Pancreas (tissue), 10 donors: ENCODE measurements at regions not wholly inside any gene's neighbourhood (a gene's known extent, or its start where the extent isn't known, plus 50 kb on each side); places are given as distances from the start of the nearest gene placed in this dataset.
A peak's percentile ranks its signal among the peaks of the same experiment; 100 is the strongest.

Source experiments
- ATAC-seq, 4 donors: fragments of 200-7000 bp; cut with Tn5 transposase; one replicate each; pipeline versions ENCODE4 v1.8.0 to v1.9.1; 2020; ENCODE audit warnings: mild to moderate bottlenecking in 4 of 4, moderate library complexity in 4 of 4
- DNase-seq, 6 donors: peaks; one replicate each; pipeline ENCODE4 v3.0.0-alpha.2; 2020
- FAIRE-seq: peaks from 2 replicates; lab custom pipeline; 2012; peaks lifted over from hg19 to GRCh38; lab: Jason Lieb, UNC
- H3K27ac ChIP-seq, 4 donors: fragments of 200-600 bp; sonication (generic); 1 replicate in 3 of 4; 2 replicates in 1 of 4; pipeline versions ENCODE4 v1.5.0 to v1.8.0; 2020
- H3K27me3 ChIP-seq, 4 donors: fragments of 200-600 bp; one replicate each; pipeline ENCODE4 v1.8.0; 2021
- H3K36me3 ChIP-seq, 3 donors: fragments of 200-600 bp; sonication (generic) in 1 of 3; one replicate each; pipeline versions ENCODE4 v1.5.0 to v1.8.0; 2020 to 2021
- H3K4me1 ChIP-seq, 3 donors: fragments of 200-600 bp; one replicate each; pipeline ENCODE4 v1.8.0; 2021
- H3K4me3 ChIP-seq, 4 donors: fragments of 200-600 bp; sonication (generic) in 2 of 4; one replicate each; pipeline versions ENCODE4 v1.5.0 to v1.8.0; 2020 to 2021
- H3K9me3 ChIP-seq, 4 donors: fragments of 200-600 bp; one replicate each; pipeline ENCODE4 v1.8.0; 2021
- CTCF ChIP-seq, 4 donors: fragments of 200-600 bp; sonication (generic) in 3 of 4; IDR thresholded peaks; one replicate each; pipeline versions ENCODE4 v1.5.0 to v1.8.0; 2021; ENCODE audit warnings: antibody characterized with exemption in 4 of 4
- WGBS, 2 donors: extraction: QIAGEN DNeasy Blood & Tissue Kit; methylation state at CpG; one replicate each; pipeline ENCODE4 v1.1.7; 2013; 5-methylcytosine and 5-hydroxymethylcytosine counted together
- intact Hi-C, 3 donors: fragments of 100-400 bp; cut with DNase I; formaldehyde crosslinking; loops; one replicate each; pipeline versions ENCODE4 v1.11.1 to v1.14.2; 2022
- donor health status: healthy with polysubstance abuse.
- donor health status: DM: no; HTN: no; CAD: no; lungs with moderate emphysema.
- donor health status: DM: no; HTN: no; CAD: no.
- donor health status: control.
- donor health status: control.
- donor health status: Bipolar disorder and iron deficiency.
- donor health status: DM: yes; HTN: yes; CAD: no.
- donor health status: DM: no; HTN: no; CAD: no.
- donor health status: DM: no; HTN: no; CAD: no.
- donor health status: DM: yes; HTN: yes; CAD: no.

GRCh38 chr7:87000344-87000743 lies 59.1 kb downstream of the ELAPOR2 start:
- no peaks in the 10 kb centered on the region for H3K36me3 ChIP-seq
- FAIRE-seq = no peak
- intact Hi-C loops = no loop called here
- H3K4me1 ChIP-seq = no peaks in the 10 kb centered on the region
- no peaks in the 10 kb centered on the region for H3K27me3 ChIP-seq
- WGBS, 2 donors = 50 to 51% methylated on average over 1 of the region's 1 CpG
- H3K9me3 ChIP-seq = no peaks in the 10 kb centered on the region
- TF ChIP-seq CTCF (IDR thresholded peaks at IDR 0.05) = no peak
- peak in 1 of 4 donors; percentile 41 for ATAC-seq
- no peak for DNase-seq
- no peak overlapping the region for H3K27ac ChIP-seq
- H3K4me3 ChIP-seq = no peak overlapping the region

- no peaks in the 10 kb centered on the region for H3K9me3 ChIP-seq
- no peaks in the 10 kb centered on the region for H3K36me3 ChIP-seq
- WGBS, 2 donors = 50 to 54% methylated on average over 2 of the region's 2 CpGs
- H3K4me1 ChIP-seq = no peaks in the 10 kb centered on the region
- H3K4me3 ChIP-seq = no peak overlapping the region
- no peak overlapping the region for H3K27ac ChIP-seq
- H3K27me3 ChIP-seq = no peaks in the 10 kb centered on the region
- TF ChIP-seq CTCF (IDR thresholded peaks at IDR 0.05) = no peak
- no peak for ATAC-seq
- intact Hi-C loops = no loop called here
- no peak for DNase-seq
- FAIRE-seq = no peak
Measured at GRCh38 chr7:86999750-87000149, 59.7 kb downstream of the ELAPOR2 start.

- intact Hi-C loops = no loop called here
- no peak for TF ChIP-seq CTCF (IDR thresholded peaks at IDR 0.05)
- H3K9me3 ChIP-seq = no peaks in the 10 kb centered on the region
- H3K27ac ChIP-seq = no peak overlapping the region
- no peak for FAIRE-seq
- no peaks in the 10 kb centered on the region for H3K36me3 ChIP-seq
- no peak for ATAC-seq
- no peak for DNase-seq
- H3K4me3 ChIP-seq = no peak overlapping the region
- 65 to 72% methylated on average over 1 of the region's 1 CpG for WGBS, 2 donors
- peaks cover 0 to 6% (median 0%) of the 10 kb centered on the region in 3 donors for H3K4me1 ChIP-seq
- H3K27me3 ChIP-seq = no peaks in the 10 kb centered on the region
Measured at GRCh38 chr7:86995814-86996213, 63.6 kb downstream of the ELAPOR2 start.

- WGBS, 2 donors = 71 to 76% methylated on average over 6 of the region's 6 CpGs
- H3K9me3 ChIP-seq = no peaks in the 10 kb centered on the region
- TF ChIP-seq CTCF (IDR thresholded peaks at IDR 0.05) = no peak
- peaks cover 0 to 6% (median 0%) of the 10 kb centered on the region in 3 donors for H3K4me1 ChIP-seq
- no peaks in the 10 kb centered on the region for H3K36me3 ChIP-seq
- no peak overlapping the region for H3K4me3 ChIP-seq
- intact Hi-C loops = no loop called here
- no peak for DNase-seq
- FAIRE-seq = no peak
- no peaks in the 10 kb centered on the region for H3K27me3 ChIP-seq
- no peak for ATAC-seq
- no peak overlapping the region for H3K27ac ChIP-seq
Measured at GRCh38 chr7:86995052-86995725, 64.3 kb downstream of the ELAPOR2 start.

- H3K4me3 ChIP-seq = no peak overlapping the region
- no peak for FAIRE-seq
- ATAC-seq = peak in 1 of 4 donors; percentile 17
- DNase-seq = no peak
- peak overlapping the region in 1 of 4 donors; percentile 17 for H3K27ac ChIP-seq
- H3K9me3 ChIP-seq = no peaks in the 10 kb centered on the region
- no peak for TF ChIP-seq CTCF (IDR thresholded peaks at IDR 0.05)
- peaks cover 0 to 6% (median 0%) of the 10 kb centered on the region in 3 donors for H3K4me1 ChIP-seq
- intact Hi-C loops = no loop called here
- no peaks in the 10 kb centered on the region for H3K27me3 ChIP-seq
- no peaks in the 10 kb centered on the region for H3K36me3 ChIP-seq
Measured at GRCh38 chr7:86991771-86992191, 67.7 kb downstream of the ELAPOR2 start.
